ENCODE measurements at regions not wholly inside any gene's neighbourhood (a gene's known extent, or its start where the extent isn't known, plus 50 kb on each side); places are given as distances from the start of the nearest gene placed in this dataset.

DNA sequence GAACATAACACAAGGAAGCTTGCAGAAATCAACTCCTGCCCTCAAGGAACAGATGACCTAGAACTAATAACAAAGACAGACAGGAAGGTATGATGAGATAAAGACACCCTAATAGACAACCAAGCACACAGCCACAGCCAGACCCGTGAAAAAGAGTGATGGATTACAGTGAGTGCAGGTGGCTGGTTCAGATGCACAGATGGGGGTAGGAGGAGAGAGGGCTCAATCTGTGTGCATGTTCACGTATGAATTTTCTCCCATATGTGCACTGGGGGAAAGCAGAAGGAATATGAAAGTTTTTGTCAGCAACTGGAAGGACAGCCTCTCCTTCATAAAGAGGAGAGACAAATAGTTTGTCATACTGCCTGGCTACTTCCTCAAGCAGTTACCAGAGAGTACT, 367.1 kb downstream of the PBX1 start:
- Histone ChIP-seq H3K27ac (no peak overlapping the region), H2AFZ (no peak overlapping the region), H3K9me3 (ENCODE audit: low read depth) (no peaks in the 10 kb centered on the region), H3K4me2 (ENCODE audit: unreplicated experiment) (no peak overlapping the region), H4K20me1 (ENCODE audit: insufficient read depth) (no peaks in the 10 kb centered on the region), H3K36me3 (ENCODE audit: low read depth) (no peaks in the 10 kb centered on the region), H3F3A (ENCODE audit: insufficient read depth) (no peaks in the 10 kb centered on the region), H3K79me2 (ENCODE audit: insufficient read depth) (no peaks in the 10 kb centered on the region), H3K27me3 (replicated peaks; ENCODE audit: insufficient read depth) (peaks cover 10% of the 10 kb centered on the region), H3K4me1 (ENCODE audit: insufficient read depth) (no peaks in the 10 kb centered on the region), H3K4me3 (no peak overlapping the region), H3K9me2 (ENCODE audit: insufficient read depth) (no peaks in the 10 kb centered on the region), H3K9ac (no peak overlapping the region)
- in situ Hi-C loops (cut with MboI): no loop called here
- TF ChIP-seq EZH2 (IDR thresholded peaks at IDR 0.05; ENCODE audit: insufficient read depth, poor library complexity, severe bottlenecking) (no peak), EZH2phosphoT487 (IDR thresholded peaks at IDR 0.05; ENCODE audit: insufficient read depth, low read depth) (no peak)
- 18 to 26% methylated on average over 2 of the region's 2 CpGs for WGBS, 2 experiments (ENCODE audit: low coverage in 1 of 2, low lambda C conversion rate in 2 of 2, missing lambda C conversion rate in 2 of 2)
- no peak for DNase-seq

DNA sequence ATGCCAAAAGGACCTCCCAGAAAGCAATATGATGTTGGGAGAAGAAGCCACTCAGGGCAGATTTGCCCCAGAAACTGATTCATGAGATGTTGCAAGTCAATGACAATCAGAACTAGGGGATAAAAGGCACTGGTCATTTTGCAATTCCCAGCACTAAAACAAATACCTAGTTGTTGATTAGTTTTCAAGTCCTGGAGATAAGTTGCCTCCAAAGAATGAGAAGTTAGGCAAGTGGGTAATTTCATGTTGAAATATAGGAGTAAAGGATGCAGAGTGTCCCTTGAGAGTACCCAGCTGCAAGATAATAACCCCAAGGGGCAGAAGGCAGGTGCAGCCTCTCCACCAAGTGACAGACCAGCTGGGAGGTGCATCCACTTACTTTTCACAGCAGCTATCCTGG, 363.6 kb downstream of the PBX1 start:
- Histone ChIP-seq H3K9me3 (ENCODE audit: low read depth) (no peaks in the 10 kb centered on the region), H4K20me1 (ENCODE audit: insufficient read depth) (no peaks in the 10 kb centered on the region), H3K4me1 (ENCODE audit: insufficient read depth) (no peaks in the 10 kb centered on the region), H3K4me2 (ENCODE audit: unreplicated experiment) (no peak overlapping the region), H3K4me3 (no peak overlapping the region), H3K79me2 (ENCODE audit: insufficient read depth) (no peaks in the 10 kb centered on the region), H3K9me2 (ENCODE audit: insufficient read depth) (no peaks in the 10 kb centered on the region), H3K9ac (no peak overlapping the region), H3K27me3 (replicated peaks; ENCODE audit: insufficient read depth) (peaks cover 10% of the 10 kb centered on the region), H3F3A (ENCODE audit: insufficient read depth) (no peaks in the 10 kb centered on the region), H3K27ac (no peak overlapping the region), H2AFZ (no peak overlapping the region), H3K36me3 (ENCODE audit: low read depth) (no peaks in the 10 kb centered on the region)
- in situ Hi-C loops (cut with MboI): no loop called here
- no peak for TF ChIP-seq EZH2 (IDR thresholded peaks at IDR 0.05; ENCODE audit: insufficient read depth, poor library complexity, severe bottlenecking)
- TF ChIP-seq EZH2phosphoT487 (IDR thresholded peaks at IDR 0.05; ENCODE audit: insufficient read depth, low read depth): no peak
- no peak for DNase-seq

DNA sequence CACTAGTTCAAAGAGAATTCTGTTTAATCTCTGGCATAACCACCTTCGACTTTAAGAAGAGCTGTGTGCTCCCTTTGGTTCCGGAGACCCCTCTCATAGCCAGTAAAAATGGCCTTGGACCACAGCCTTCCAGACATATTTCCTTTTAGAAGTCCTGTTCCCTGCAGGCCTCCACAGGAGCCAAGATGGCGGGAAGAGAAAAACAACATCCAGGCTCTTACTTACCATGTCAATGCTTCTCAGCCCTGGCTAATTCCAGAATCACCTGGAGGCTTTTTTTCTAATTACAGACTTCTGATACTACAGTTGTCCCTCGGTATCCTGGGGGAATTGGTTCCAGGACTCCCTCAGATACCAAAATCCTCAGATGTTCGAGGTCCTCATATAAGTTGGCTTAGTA, 362.5 kb downstream of the PBX1 start:
- Histone ChIP-seq H3F3A (ENCODE audit: insufficient read depth) (no peaks in the 10 kb centered on the region), H3K4me2 (ENCODE audit: unreplicated experiment) (no peak overlapping the region), H3K4me1 (ENCODE audit: insufficient read depth) (no peaks in the 10 kb centered on the region), H3K9me3 (ENCODE audit: low read depth) (no peaks in the 10 kb centered on the region), H3K36me3 (ENCODE audit: low read depth) (no peaks in the 10 kb centered on the region), H3K9me2 (ENCODE audit: insufficient read depth) (no peaks in the 10 kb centered on the region), H3K27me3 (replicated peaks; ENCODE audit: insufficient read depth) (peaks cover 10% of the 10 kb centered on the region), H3K27ac (no peak overlapping the region), H3K9ac (no peak overlapping the region), H2AFZ (no peak overlapping the region), H3K4me3 (no peak overlapping the region), H3K79me2 (ENCODE audit: insufficient read depth) (no peaks in the 10 kb centered on the region), H4K20me1 (ENCODE audit: insufficient read depth) (no peaks in the 10 kb centered on the region)
- WGBS, 2 experiments (ENCODE audit: low coverage in 1 of 2, low lambda C conversion rate in 2 of 2, missing lambda C conversion rate in 2 of 2): 31 to 39% methylated on average over 5 of the region's 5 CpGs
- in situ Hi-C loops (cut with MboI): no loop called here
- DNase-seq: no peak
- TF ChIP-seq EZH2 (IDR thresholded peaks at IDR 0.05; ENCODE audit: insufficient read depth, poor library complexity, severe bottlenecking): no peak
- no peak for TF ChIP-seq EZH2phosphoT487 (IDR thresholded peaks at IDR 0.05; ENCODE audit: insufficient read depth, low read depth)

DNA sequence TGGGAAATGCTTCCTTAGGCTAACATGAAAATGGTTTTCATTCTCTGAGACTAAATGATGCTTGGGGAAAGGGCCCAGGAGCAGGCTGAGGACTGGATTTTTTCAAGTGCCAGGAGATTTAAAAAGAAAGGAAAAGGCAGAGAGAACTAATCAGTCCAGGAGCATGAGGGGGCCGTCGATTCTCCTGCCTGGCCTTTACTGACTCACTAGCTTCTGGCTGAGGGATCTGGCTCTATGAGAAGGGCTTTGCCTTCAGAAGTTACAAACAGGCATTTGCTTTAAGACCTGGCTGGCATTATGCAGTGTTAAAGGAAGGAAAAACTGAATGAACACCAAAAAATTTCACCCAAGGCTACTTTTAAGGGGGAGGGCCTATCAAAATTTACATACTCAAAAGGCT, 359.2 kb downstream of the PBX1 start:
- 0 to 5% methylated on average over 2 of the region's 2 CpGs for WGBS, 2 experiments (ENCODE audit: low coverage in 1 of 2, low lambda C conversion rate in 2 of 2, missing lambda C conversion rate in 2 of 2)
- Histone ChIP-seq H3K4me1 (ENCODE audit: insufficient read depth) (no peaks in the 10 kb centered on the region), H3K36me3 (ENCODE audit: low read depth) (no peaks in the 10 kb centered on the region), H3K79me2 (ENCODE audit: insufficient read depth) (no peaks in the 10 kb centered on the region), H3F3A (ENCODE audit: insufficient read depth) (no peaks in the 10 kb centered on the region), H2AFZ (no peak overlapping the region), H3K9me3 (ENCODE audit: low read depth) (no peaks in the 10 kb centered on the region), H3K9me2 (ENCODE audit: insufficient read depth) (no peaks in the 10 kb centered on the region), H3K27me3 (replicated peaks; ENCODE audit: insufficient read depth) (peaks cover 16% of the 10 kb centered on the region; the same call in 1 of the 2 replicates), H3K4me3 (no peak overlapping the region), H3K9ac (no peak overlapping the region), H3K27ac (no peak overlapping the region), H3K4me2 (ENCODE audit: unreplicated experiment) (no peak overlapping the region), H4K20me1 (ENCODE audit: insufficient read depth) (no peaks in the 10 kb centered on the region)
- no peak for DNase-seq
- TF ChIP-seq EZH2 (IDR thresholded peaks at IDR 0.05; ENCODE audit: insufficient read depth, poor library complexity, severe bottlenecking): no peak
- no peak for TF ChIP-seq EZH2phosphoT487 (IDR thresholded peaks at IDR 0.05; ENCODE audit: insufficient read depth, low read depth)
- in situ Hi-C loops (cut with MboI): no loop called here

DNA sequence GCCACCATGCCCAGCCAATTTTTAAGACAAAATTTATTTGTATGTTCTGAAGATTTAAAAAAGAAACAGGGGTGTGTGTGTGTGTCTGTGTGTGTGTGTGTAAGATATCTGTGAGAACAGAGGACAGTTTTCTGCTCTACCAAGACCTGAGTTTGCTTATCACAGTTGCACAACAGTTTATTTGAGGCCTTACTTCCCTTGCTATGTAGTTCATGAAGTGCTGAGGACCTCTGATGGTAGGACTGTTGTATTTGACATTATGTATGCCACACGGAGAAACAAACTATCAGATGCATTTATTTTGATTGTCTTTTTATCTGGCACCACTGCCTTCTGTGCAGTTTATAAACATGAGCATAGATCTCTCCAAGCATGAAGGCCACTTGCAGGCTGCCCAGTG, 355.2 kb downstream of the PBX1 start:
- in situ Hi-C loops (cut with MboI): no loop called here
- Histone ChIP-seq H3K27me3 (replicated peaks; ENCODE audit: insufficient read depth) (peaks cover 16% of the 10 kb centered on the region; the same call in 1 of the 2 replicates), H3K4me1 (ENCODE audit: insufficient read depth) (no peaks in the 10 kb centered on the region), H3K9ac (no peak overlapping the region), H3K79me2 (ENCODE audit: insufficient read depth) (no peaks in the 10 kb centered on the region), H2AFZ (no peak overlapping the region), H3K9me3 (ENCODE audit: low read depth) (no peaks in the 10 kb centered on the region), H4K20me1 (ENCODE audit: insufficient read depth) (no peaks in the 10 kb centered on the region), H3K36me3 (ENCODE audit: low read depth) (no peaks in the 10 kb centered on the region), H3K4me3 (no peak overlapping the region), H3K4me2 (ENCODE audit: unreplicated experiment) (no peak overlapping the region), H3K9me2 (ENCODE audit: insufficient read depth) (no peaks in the 10 kb centered on the region), H3F3A (ENCODE audit: insufficient read depth) (no peaks in the 10 kb centered on the region), H3K27ac (no peak overlapping the region)
- no peak for TF ChIP-seq EZH2phosphoT487 (IDR thresholded peaks at IDR 0.05; ENCODE audit: insufficient read depth, low read depth)
- TF ChIP-seq EZH2 (IDR thresholded peaks at IDR 0.05; ENCODE audit: insufficient read depth, poor library complexity, severe bottlenecking): no peak
- WGBS, 2 experiments (ENCODE audit: low coverage in 1 of 2, low lambda C conversion rate in 2 of 2, missing lambda C conversion rate in 2 of 2): 12 to 20% methylated on average over 1 of the region's 1 CpG
- DNase-seq: peak; percentile 41
